Kidney (tissue), 13 donors: ENCODE measurements at regions not wholly inside any gene's neighbourhood (a gene's known extent, or its start where the extent isn't known, plus 50 kb on each side); places are given as distances from the start of the nearest gene placed in this dataset.

Source experiments
- DNase-seq, 5 donors: peaks; one replicate each; pipeline ENCODE4 v3.0.0-alpha.2; 2013 to 2020
- FAIRE-seq: peaks from 2 replicates; lab custom pipeline; 2012; peaks lifted over from hg19 to GRCh38; lab: Jason Lieb, UNC
- H3K27ac ChIP-seq, 2 donors: one replicate each; pipeline ENCODE4 v1.7.0; 2013; ENCODE audit warnings: low read depth in 2 of 2, low read length in 2 of 2, inconsistent platforms in 1 of 2
- H3K27me3 ChIP-seq: one replicate; pipeline ENCODE4 v1.7.1; 2013; ENCODE audit warnings: low read length, inconsistent platforms; ENCODE audit not compliant: control insufficient read depth, insufficient read depth
- H3K36me3 ChIP-seq, 3 donors: one replicate each; pipeline versions ENCODE4 v1.7.0 to v1.7.1; 2013; ENCODE audit warnings: low read length in 3 of 3, control low read depth in 1 of 3, inconsistent platforms in 1 of 3; ENCODE audit not compliant: insufficient read depth in 3 of 3, control insufficient read depth in 2 of 3
- H3K4me1 ChIP-seq, 3 donors: one replicate each; pipeline versions ENCODE4 v1.7.0 to v1.7.1; 2013; ENCODE audit warnings: low read length in 3 of 3, inconsistent platforms in 1 of 3, low read depth in 1 of 3; ENCODE audit not compliant: control insufficient read depth in 2 of 3, insufficient read depth in 2 of 3
- H3K4me3 ChIP-seq, 3 donors: one replicate each; pipeline versions ENCODE4 v1.7.0 to v1.8.1; 2013; ENCODE audit warnings: low read length in 3 of 3, control low read depth in 1 of 3, inconsistent platforms in 1 of 3
- H3K9ac ChIP-seq, 3 donors: one replicate each; pipeline versions ENCODE4 v1.7.0 to v1.7.1; 2013; ENCODE audit warnings: low read length in 3 of 3, control low read depth in 1 of 3, inconsistent platforms in 1 of 3
- H3K9me3 ChIP-seq, 3 donors: one replicate each; pipeline versions ENCODE4 v1.7.0 to v1.7.1; 2013; ENCODE audit warnings: low read length in 3 of 3, control low read depth in 1 of 3, inconsistent platforms in 1 of 3; ENCODE audit not compliant: control insufficient read depth in 2 of 3, insufficient read depth in 1 of 3
- CTCF ChIP-seq: IDR thresholded peaks from 3 replicates; pipeline ENCODE4 v1.5.1; 2012; ENCODE audit warnings: mild to moderate bottlenecking, moderate library complexity, borderline replicate concordance; ENCODE audit not compliant: insufficient read depth; ENCODE audit errors: extremely low read depth
- intact Hi-C: fragments of 100-400 bp; cut with DNase I; formaldehyde crosslinking; loops from one replicate; pipeline ENCODE4 v1.11.1; 2022
- donor health status: control.
- donor health status: control.
- donor health status: control.
- donor health status: control.
- donor health status: control.
- donor health status: DM: yes; HTN: yes; CAD: no.
- donor health status: Normal renal cell carcinoma (clear cell type).

- H3K36me3 ChIP-seq: no peaks in the 10 kb centered on the region
- no peak for TF ChIP-seq CTCF
- H3K9me3 ChIP-seq: peaks cover 0 to 6% (median 0%) of the 10 kb centered on the region in 3 donors
- H3K4me3 ChIP-seq: no peak overlapping the region
- no peak overlapping the region for H3K27ac ChIP-seq
- H3K27me3 ChIP-seq: no peaks in the 10 kb centered on the region
- intact Hi-C loops: no loop called here
- no peak for FAIRE-seq
- no peak for DNase-seq
- H3K4me1 ChIP-seq: no peaks in the 10 kb centered on the region
- no peak overlapping the region for H3K9ac ChIP-seq
Measured at GRCh38 chr3:159482241-159482993, 506.2 kb upstream of the IL12A start.

GRCh38 chr3:159482994-159483367 is 505.7 kb upstream of the IL12A start:
- peaks cover 0 to 6% (median 0%) of the 10 kb centered on the region in 3 donors for H3K9me3 ChIP-seq
- no peak overlapping the region for H3K9ac ChIP-seq
- no peak overlapping the region for H3K4me3 ChIP-seq
- H3K4me1 ChIP-seq: no peaks in the 10 kb centered on the region
- TF ChIP-seq CTCF: no peak
- no peak for FAIRE-seq
- intact Hi-C loops: no loop called here
- no peak overlapping the region for H3K27ac ChIP-seq
- no peak for DNase-seq
- H3K36me3 ChIP-seq: no peaks in the 10 kb centered on the region
- H3K27me3 ChIP-seq: no peaks in the 10 kb centered on the region

GRCh38 chr3:159486580-159486979 is 502.1 kb upstream of the IL12A start:
- no peaks in the 10 kb centered on the region for H3K36me3 ChIP-seq

More at GRCh38 chr3:159486580-159486979, 502.1 kb upstream of the IL12A start:
- FAIRE-seq (no peak), DNase-seq (no peak)
- no peaks in the 10 kb centered on the region for H3K27me3 ChIP-seq
- no peak overlapping the region for H3K4me3 ChIP-seq
- no peak overlapping the region for H3K27ac ChIP-seq
- no peak for TF ChIP-seq CTCF
- intact Hi-C loops: no loop called here
- H3K9me3 ChIP-seq: peaks cover 0 to 6% (median 0%) of the 10 kb centered on the region in 3 donors
- no peaks in the 10 kb centered on the region for H3K4me1 ChIP-seq
- no peak overlapping the region for H3K9ac ChIP-seq
